ENCODE measurements at regions not wholly inside any gene's neighbourhood (a gene's known extent, or its start where the extent isn't known, plus 50 kb on each side); places are given as distances from the start of the nearest gene placed in this dataset.

DNA sequence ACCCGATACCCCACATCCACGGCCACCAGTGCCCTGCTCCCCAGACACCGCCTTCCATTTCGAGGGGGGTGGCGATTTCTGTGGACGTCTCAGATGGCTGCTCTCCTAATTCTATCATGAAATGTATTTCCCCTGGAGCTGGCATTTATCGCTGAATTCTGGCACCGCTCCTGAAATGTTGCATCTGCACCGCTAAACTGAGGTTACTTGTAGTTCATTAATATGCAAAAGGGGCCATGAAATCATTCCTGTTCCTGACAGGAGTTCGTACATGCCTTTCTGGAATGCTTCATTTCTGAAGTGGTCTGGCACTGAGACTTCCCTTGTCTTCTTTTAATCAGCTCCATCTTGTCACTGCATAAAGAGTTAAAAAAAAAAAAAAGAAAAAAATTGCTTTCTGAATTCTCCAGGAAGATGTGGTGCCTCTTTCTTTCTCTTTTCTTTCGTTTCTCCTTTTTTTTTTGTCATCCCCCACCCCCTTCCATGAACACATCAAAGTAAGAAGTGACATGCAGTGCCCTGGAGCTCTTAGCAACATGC lies 97.7 kb upstream of the SMARCA2 start:
- Histone ChIP-seq H3K27me3 (ENCODE audit: low read length) (no peaks in the 10 kb centered on the region), H3K9me3 (ENCODE audit: insufficient read depth, low read length) (no peaks in the 10 kb centered on the region), H3K4me2 (ENCODE audit: low read depth, low read length, poor library complexity, severe bottlenecking) (no peak overlapping the region), H3K36me3 (ENCODE audit: low read length) (no peaks in the 10 kb centered on the region), H3F3A (ENCODE audit: insufficient read depth) (no peaks in the 10 kb centered on the region), H3K27ac (ENCODE audit: low read depth, low read length) (no peak overlapping the region), H3K9me2 (replicated peaks; ENCODE audit: insufficient read depth, low read length) (no peaks in the 10 kb centered on the region), H3K4me3 (ENCODE audit: insufficient read depth, low read length, poor library complexity, severe bottlenecking) (no peak overlapping the region), H3K9ac (ENCODE audit: low read length) (no peak overlapping the region), H3K79me2 (ENCODE audit: insufficient read depth, low read length) (no peaks in the 10 kb centered on the region), H2AFZ (ENCODE audit: low read depth, low read length, severe bottlenecking) (no peak overlapping the region), H4K20me1 (ENCODE audit: low read depth, low read length) (no peaks in the 10 kb centered on the region)
- TF ChIP-seq, protein P1, sequence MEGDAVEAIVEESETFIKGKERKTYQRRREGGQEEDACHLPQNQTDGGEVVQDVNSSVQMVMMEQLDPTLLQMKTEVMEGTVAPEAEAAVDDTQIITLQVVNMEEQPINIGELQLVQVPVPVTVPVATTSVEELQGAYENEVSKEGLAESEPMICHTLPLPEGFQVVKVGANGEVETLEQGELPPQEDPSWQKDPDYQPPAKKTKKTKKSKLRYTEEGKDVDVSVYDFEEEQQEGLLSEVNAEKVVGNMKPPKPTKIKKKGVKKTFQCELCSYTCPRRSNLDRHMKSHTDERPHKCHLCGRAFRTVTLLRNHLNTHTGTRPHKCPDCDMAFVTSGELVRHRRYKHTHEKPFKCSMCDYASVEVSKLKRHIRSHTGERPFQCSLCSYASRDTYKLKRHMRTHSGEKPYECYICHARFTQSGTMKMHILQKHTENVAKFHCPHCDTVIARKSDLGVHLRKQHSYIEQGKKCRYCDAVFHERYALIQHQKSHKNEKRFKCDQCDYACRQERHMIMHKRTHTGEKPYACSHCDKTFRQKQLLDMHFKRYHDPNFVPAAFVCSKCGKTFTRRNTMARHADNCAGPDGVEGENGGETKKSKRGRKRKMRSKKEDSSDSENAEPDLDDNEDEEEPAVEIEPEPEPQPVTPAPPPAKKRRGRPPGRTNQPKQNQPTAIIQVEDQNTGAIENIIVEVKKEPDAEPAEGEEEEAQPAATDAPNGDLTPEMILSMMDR (IDR thresholded peaks at IDR 0.05; ENCODE audit: insufficient read depth, low read length, poor library complexity, severe bottlenecking) = no peak
- TF ChIP-seq EZH2phosphoT487 (conservative IDR thresholded peaks at IDR 0.05; ENCODE audit: low read length) = no peak

DNA sequence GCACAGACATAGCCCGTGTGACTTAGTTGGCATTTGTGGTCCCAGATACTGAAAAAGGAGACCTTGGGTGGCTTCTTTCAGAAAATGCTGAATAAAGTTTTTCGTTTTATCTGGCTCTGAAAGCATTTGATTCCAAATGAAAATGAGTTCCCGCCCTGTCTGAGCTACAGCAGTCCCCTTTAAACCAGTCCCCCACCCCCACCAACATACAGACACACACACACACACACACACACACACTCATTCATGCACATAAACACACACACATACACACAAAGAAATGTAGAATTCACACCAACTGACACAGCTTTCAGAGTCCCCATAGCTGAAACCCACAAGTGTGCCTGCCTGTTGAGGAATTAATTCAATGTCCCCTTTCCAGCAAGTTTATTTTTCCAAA lies 97.0 kb upstream of the SMARCA2 start:
- Histone ChIP-seq H3K27ac (ENCODE audit: low read depth, low read length) (no peak overlapping the region), H3K27me3 (ENCODE audit: low read length) (no peaks in the 10 kb centered on the region), H3K36me3 (ENCODE audit: low read length) (no peaks in the 10 kb centered on the region), H4K20me1 (ENCODE audit: low read depth, low read length) (no peaks in the 10 kb centered on the region), H3K79me2 (ENCODE audit: insufficient read depth, low read length) (no peaks in the 10 kb centered on the region), H3K4me3 (ENCODE audit: insufficient read depth, low read length, poor library complexity, severe bottlenecking) (no peak overlapping the region), H3K4me2 (ENCODE audit: low read depth, low read length, poor library complexity, severe bottlenecking) (no peak overlapping the region), H2AFZ (ENCODE audit: low read depth, low read length, severe bottlenecking) (no peak overlapping the region), H3K9ac (ENCODE audit: low read length) (no peak overlapping the region), H3K9me2 (replicated peaks; ENCODE audit: insufficient read depth, low read length) (no peaks in the 10 kb centered on the region), H3F3A (ENCODE audit: insufficient read depth) (no peaks in the 10 kb centered on the region), H3K9me3 (ENCODE audit: insufficient read depth, low read length) (no peaks in the 10 kb centered on the region)
- TF ChIP-seq, protein P1 (IDR thresholded peaks at IDR 0.05; ENCODE audit: insufficient read depth, low read length, poor library complexity, severe bottlenecking) = no peak
- TF ChIP-seq EZH2phosphoT487 (conservative IDR thresholded peaks at IDR 0.05; ENCODE audit: low read length) = no peak

DNA sequence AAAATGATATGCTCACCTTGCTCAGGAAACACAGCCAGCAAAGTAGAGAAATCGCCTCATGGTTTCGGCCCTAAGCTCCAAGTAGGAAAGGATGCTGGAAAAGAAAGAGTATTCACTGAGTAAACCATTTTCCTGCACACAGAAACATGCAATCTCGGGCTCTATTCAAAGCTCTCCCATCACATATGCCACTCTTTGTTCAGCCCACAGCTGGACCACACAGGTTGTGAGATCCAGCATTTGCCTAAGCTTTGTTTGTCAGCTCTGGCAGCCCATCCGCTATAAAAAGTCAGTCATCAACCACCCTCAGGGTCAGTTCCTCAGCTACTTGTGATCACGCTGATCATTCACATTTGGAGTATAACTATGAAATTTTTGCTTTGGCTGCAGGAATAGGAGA lies 96.5 kb upstream of the SMARCA2 start:
- no peaks in the 10 kb centered on the region for H3K79me2 ChIP-seq (ENCODE audit: insufficient read depth, low read length)
- H3K9ac ChIP-seq (ENCODE audit: low read length) = no peak overlapping the region
- H3K27ac ChIP-seq (ENCODE audit: low read depth, low read length) = no peak overlapping the region
- H3K9me2 ChIP-seq (replicated peaks; ENCODE audit: insufficient read depth, low read length) = no peaks in the 10 kb centered on the region
- no peaks in the 10 kb centered on the region for H3K9me3 ChIP-seq (ENCODE audit: insufficient read depth, low read length)
- TF ChIP-seq EZH2phosphoT487 (conservative IDR thresholded peaks at IDR 0.05; ENCODE audit: low read length) = no peak
- TF ChIP-seq, protein P1 (IDR thresholded peaks at IDR 0.05; ENCODE audit: insufficient read depth, low read length, poor library complexity, severe bottlenecking) = no peak
- no peak overlapping the region for H2AFZ ChIP-seq (ENCODE audit: low read depth, low read length, severe bottlenecking)
- no peak overlapping the region for H3K4me3 ChIP-seq (ENCODE audit: insufficient read depth, low read length, poor library complexity, severe bottlenecking)
- no peaks in the 10 kb centered on the region for H3F3A ChIP-seq (ENCODE audit: insufficient read depth)
- H4K20me1 ChIP-seq (ENCODE audit: low read depth, low read length) = no peaks in the 10 kb centered on the region
- no peaks in the 10 kb centered on the region for H3K36me3 ChIP-seq (ENCODE audit: low read length)
- no peaks in the 10 kb centered on the region for H3K27me3 ChIP-seq (ENCODE audit: low read length)
- no peak overlapping the region for H3K4me2 ChIP-seq (ENCODE audit: low read depth, low read length, poor library complexity, severe bottlenecking)
